Occipital lobe (tissue), 1 donor: ENCODE measurements at regions not wholly inside any gene's neighbourhood (a gene's known extent, or its start where the extent isn't known, plus 50 kb on each side); places are given as distances from the start of the nearest gene placed in this dataset.
"Not testable (repeated sequence)": the region's sequence is repeated elsewhere in the genome, so short reads cannot be mapped to it uniquely, and the experiment has no call there.

Source experiments
- DNase-seq: peaks from one replicate; lab custom pipeline; 2025; lab: John Stamatoyannopoulos, UW

GRCh38 chrX:137646472-137646871 lies 80.5 kb downstream of the ZIC3 start:
- no peak for DNase-seq

- no peak for DNase-seq
Observed at GRCh38 chrX:137651647-137652046, 85.7 kb downstream of the ZIC3 start.

GRCh38 chrX:137652086-137652485 lies 86.2 kb downstream of the ZIC3 start:
- DNase-seq = no peak

- DNase-seq = no peak
Observed at GRCh38 chrX:137654481-137654880, 88.6 kb downstream of the ZIC3 start.

- no peak for DNase-seq
Observed at GRCh38 chrX:137667776-137668175, 101.8 kb downstream of the ZIC3 start.

- DNase-seq = no peak
Observed at GRCh38 chrX:137684591-137684990, 118.7 kb downstream of the ZIC3 start.

- DNase-seq = no peak
Observed at GRCh38 chrX:137695417-137695816, 129.5 kb downstream of the ZIC3 start.

GRCh38 chrX:137707348-137707747 lies 141.4 kb downstream of the ZIC3 start:
- DNase-seq = no peak

- no peak for DNase-seq
Observed at GRCh38 chrX:137742846-137743245, 176.9 kb downstream of the ZIC3 start.

- no peak for DNase-seq
Observed at GRCh38 chrX:137743414-137743813, 177.5 kb downstream of the ZIC3 start.

GRCh38 chrX:137746289-137746688 lies 180.4 kb downstream of the ZIC3 start:
- no peak for DNase-seq

GRCh38 chrX:137747244-137748043 lies 181.5 kb downstream of the ZIC3 start:
- no peak for DNase-seq

- no peak for DNase-seq
Observed at GRCh38 chrX:137748827-137749226, 182.9 kb downstream of the ZIC3 start.

- DNase-seq = no peak
Observed at GRCh38 chrX:137749246-137749645, 183.3 kb downstream of the ZIC3 start.

- no peak for DNase-seq
Observed at GRCh38 chrX:137771537-137771936, 205.6 kb downstream of the ZIC3 start.

- no peak for DNase-seq
Observed at GRCh38 chrX:137792214-137792613, 226.3 kb downstream of the ZIC3 start.

GRCh38 chrX:137797926-137798325 lies 232.0 kb downstream of the ZIC3 start:
- not testable (repeated sequence) for DNase-seq

- DNase-seq = no peak
Observed at GRCh38 chrX:137823257-137823656, 257.3 kb downstream of the ZIC3 start.

GRCh38 chrX:137847376-137847775 lies 281.4 kb downstream of the ZIC3 start:
- DNase-seq = no peak

GRCh38 chrX:137848266-137848905 lies 282.5 kb downstream of the ZIC3 start:
- no peak for DNase-seq

- DNase-seq = no peak
Observed at GRCh38 chrX:137852502-137852901, 286.6 kb downstream of the ZIC3 start.

- DNase-seq = no peak
Observed at GRCh38 chrX:137855490-137855889, 289.6 kb downstream of the ZIC3 start.

GRCh38 chrX:137858106-137858505 lies 292.2 kb downstream of the ZIC3 start:
- DNase-seq = no peak
